ENCODE measurements at regions not wholly inside any gene's neighbourhood (a gene's known extent, or its start where the extent isn't known, plus 50 kb on each side); places are given as distances from the start of the nearest gene placed in this dataset.

GRCh38 chr18:72922895-72923294 is 55.1 kb upstream of the NETO1 start:
- DNase-seq: no peak

Data from activated naive CD4-positive, alpha-beta T cell treated with Interleukin-2 at 50 U/mL for 16 hours (primary cell).